ENCODE measurements at regions not wholly inside any gene's neighbourhood (a gene's known extent, or its start where the extent isn't known, plus 50 kb on each side); places are given as distances from the start of the nearest gene placed in this dataset.

DNA sequence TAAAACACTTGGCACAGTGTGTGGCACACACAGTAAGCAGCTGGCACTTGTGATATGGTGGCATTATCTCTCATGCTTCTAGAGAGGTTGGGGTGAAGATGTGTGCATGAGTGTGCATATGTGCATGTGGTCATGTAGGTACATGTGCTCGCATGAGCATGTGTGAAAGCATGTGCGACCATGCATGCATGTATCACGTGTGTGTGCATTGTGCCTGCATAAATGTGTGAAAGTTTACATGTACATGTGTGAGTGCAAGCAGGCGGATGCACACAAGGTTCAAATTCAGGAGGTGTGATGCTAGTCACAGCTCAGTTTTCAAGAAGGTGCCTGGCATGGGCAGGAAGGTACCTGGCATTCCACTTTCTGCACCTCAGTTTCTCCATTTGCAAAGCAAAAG is 59.0 kb upstream of the UQCRFS1 start:
- peaks cover 0 to 7% (median 0%) of the 10 kb centered on the region in 4 donors for H3K27me3 ChIP-seq
- H3K27ac ChIP-seq, result no peak overlapping the region
- H3K4me1 ChIP-seq, result no peaks in the 10 kb centered on the region
- no peaks in the 10 kb centered on the region for H3K36me3 ChIP-seq
- intact Hi-C loops (cut with DNase I), result no loop called here
- no peaks in the 10 kb centered on the region for H3K9me3 ChIP-seq
- no peak overlapping the region for H3K4me3 ChIP-seq
- ATAC-seq, result no peak
- 62 to 75% methylated on average over 4 of the region's 4 CpGs for WGBS, 2 donors
- FAIRE-seq, result no peak
- TF ChIP-seq, protein P1, sequence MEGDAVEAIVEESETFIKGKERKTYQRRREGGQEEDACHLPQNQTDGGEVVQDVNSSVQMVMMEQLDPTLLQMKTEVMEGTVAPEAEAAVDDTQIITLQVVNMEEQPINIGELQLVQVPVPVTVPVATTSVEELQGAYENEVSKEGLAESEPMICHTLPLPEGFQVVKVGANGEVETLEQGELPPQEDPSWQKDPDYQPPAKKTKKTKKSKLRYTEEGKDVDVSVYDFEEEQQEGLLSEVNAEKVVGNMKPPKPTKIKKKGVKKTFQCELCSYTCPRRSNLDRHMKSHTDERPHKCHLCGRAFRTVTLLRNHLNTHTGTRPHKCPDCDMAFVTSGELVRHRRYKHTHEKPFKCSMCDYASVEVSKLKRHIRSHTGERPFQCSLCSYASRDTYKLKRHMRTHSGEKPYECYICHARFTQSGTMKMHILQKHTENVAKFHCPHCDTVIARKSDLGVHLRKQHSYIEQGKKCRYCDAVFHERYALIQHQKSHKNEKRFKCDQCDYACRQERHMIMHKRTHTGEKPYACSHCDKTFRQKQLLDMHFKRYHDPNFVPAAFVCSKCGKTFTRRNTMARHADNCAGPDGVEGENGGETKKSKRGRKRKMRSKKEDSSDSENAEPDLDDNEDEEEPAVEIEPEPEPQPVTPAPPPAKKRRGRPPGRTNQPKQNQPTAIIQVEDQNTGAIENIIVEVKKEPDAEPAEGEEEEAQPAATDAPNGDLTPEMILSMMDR (IDR thresholded peaks at IDR 0.05), result no peak
- no peak for DNase-seq

- no peaks in the 10 kb centered on the region for H3K4me1 ChIP-seq
- H3K27me3 ChIP-seq, result peaks cover 0 to 7% (median 0%) of the 10 kb centered on the region in 4 donors
- ATAC-seq, result no peak
- H3K4me3 ChIP-seq, result no peak overlapping the region
- TF ChIP-seq, protein P1 (IDR thresholded peaks at IDR 0.05), result no peak
- DNase-seq, result no peak
- no peaks in the 10 kb centered on the region for H3K36me3 ChIP-seq
- intact Hi-C loops (cut with DNase I), result no loop called here
- no peak for FAIRE-seq
- no peak overlapping the region for H3K27ac ChIP-seq
- no peaks in the 10 kb centered on the region for H3K9me3 ChIP-seq
- 54 to 55% methylated on average over 8 of the region's 8 CpGs for WGBS, 2 donors
These were observed 60.2 kb upstream of the UQCRFS1 start for GRCh38 chr19:29273000-29273640.

- no peaks in the 10 kb centered on the region for H3K9me3 ChIP-seq
- FAIRE-seq, result no peak
- H3K36me3 ChIP-seq, result no peaks in the 10 kb centered on the region
- H3K27ac ChIP-seq, result no peak overlapping the region
- ATAC-seq, result no peak
- peaks cover 0 to 7% (median 0%) of the 10 kb centered on the region in 4 donors for H3K27me3 ChIP-seq
- TF ChIP-seq, protein P1 (IDR thresholded peaks at IDR 0.05), result no peak
- intact Hi-C loops (cut with DNase I), result no loop called here
- H3K4me3 ChIP-seq, result no peak overlapping the region
- no peak for DNase-seq
- no peaks in the 10 kb centered on the region for H3K4me1 ChIP-seq
- 65 to 74% methylated on average over 4 of the region's 4 CpGs for WGBS, 2 donors
These were observed 62.3 kb upstream of the UQCRFS1 start for GRCh38 chr19:29275266-29275665.

DNA sequence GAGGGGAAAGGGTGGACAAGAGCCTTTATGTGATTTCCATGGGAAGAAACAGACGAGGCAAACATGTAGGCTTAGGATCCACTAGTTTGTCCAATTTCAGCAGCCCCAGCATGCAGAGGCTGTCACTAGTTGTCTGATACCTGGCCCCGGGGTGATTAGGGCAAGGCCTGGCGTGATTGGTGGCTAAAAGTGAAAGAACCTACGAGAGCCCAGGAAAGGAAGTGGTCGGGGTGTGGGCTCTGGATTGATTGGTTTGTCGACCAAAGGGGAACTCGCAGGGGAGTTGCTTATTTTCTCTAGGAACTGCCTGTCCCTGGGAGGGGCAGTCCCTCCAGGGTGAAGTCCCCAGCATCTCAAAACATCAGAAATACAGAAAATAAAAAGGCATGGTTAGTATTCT is 64.2 kb upstream of the UQCRFS1 start:
- ATAC-seq, result peak in 3 of 4 donors; percentile 29 to 60 (median 53)
- 21 to 33% methylated on average over 7 of the region's 7 CpGs for WGBS, 2 donors
- Histone ChIP-seq H3K27me3 (peaks cover 0 to 7% (median 0%) of the 10 kb centered on the region in 4 donors), H3K36me3 (no peaks in the 10 kb centered on the region), H3K4me1 (no peaks in the 10 kb centered on the region), H3K9me3 (no peaks in the 10 kb centered on the region), H3K27ac (no peak overlapping the region), H3K4me3 (no peak overlapping the region)
- DNase-seq, result no peak
- TF ChIP-seq, protein P1 (IDR thresholded peaks at IDR 0.05), result no peak
- no peak for FAIRE-seq
- intact Hi-C loops (cut with DNase I), result no loop called here

- Histone ChIP-seq H3K27ac (no peak overlapping the region), H3K4me3 (no peak overlapping the region), H3K4me1 (no peaks in the 10 kb centered on the region), H3K27me3 (peaks cover 0 to 6% (median 0%) of the 10 kb centered on the region in 4 donors), H3K9me3 (no peaks in the 10 kb centered on the region), H3K36me3 (no peaks in the 10 kb centered on the region)
- intact Hi-C loops (cut with DNase I), result no loop called here
- DNase-seq (peak in 1 of 6 donors; percentile 7), ATAC-seq (peak in 2 of 4 donors; percentile 66 to 69), FAIRE-seq (no peak)
- 11 to 12% methylated on average over 3 of the region's 3 CpGs for WGBS, 2 donors
- TF ChIP-seq, protein P1 (IDR thresholded peaks at IDR 0.05), result no peak
These were observed 65.8 kb upstream of the UQCRFS1 start for GRCh38 chr19:29278716-29279115.

Measured in pancreas (tissue), 10 donors.